OCI-LY3 (cell line): ENCODE measurements at regions not wholly inside any gene's neighbourhood (a gene's known extent, or its start where the extent isn't known, plus 50 kb on each side); places are given as distances from the start of the nearest gene placed in this dataset.

Experiments
- H2AFZ ChIP-seq: fragments of 200-600, 300-600 bp; shearing (Covaris generic); 2 replicates; pipeline ENCODE4 v1.6.0; 2014; ENCODE audit warnings: antibody characterized with exemption, low read depth, low read length
- H3K27ac ChIP-seq: fragments of 200-600, 300-600 bp; sonication (generic); 2 replicates; pipeline ENCODE4 v1.5.1; 2014; ENCODE audit warnings: mild to moderate bottlenecking, low read length, moderate library complexity, mixed read lengths
- H3K27me3 ChIP-seq: fragments of 200-600, 300-600 bp; sonication (generic); 2 replicates; pipeline ENCODE4 v1.6.1; 2014; ENCODE audit warnings: low read depth, low read length, mixed read lengths
- H3K36me3 ChIP-seq: fragments of 200-600, 300-600 bp; sonication (generic); replicated peaks from 2 replicates; pipeline ENCODE3; 2014; ENCODE audit warnings: low read depth, low read length, mixed read lengths
- H3K4me1 ChIP-seq: fragments of 300-600, 200-600 bp; sonication (generic); 2 replicates; pipeline ENCODE4 v1.6.1; 2014; ENCODE audit warnings: low read length, mixed read lengths
- H3K4me2 ChIP-seq: fragments of 200-600, 300-600 bp; sonication (generic); 2 replicates; pipeline ENCODE4 v1.6.1; 2014; ENCODE audit warnings: low read length, mixed read lengths
- H3K4me3 ChIP-seq: fragments of 300-600, 200-600 bp; sonication (generic); 2 replicates; pipeline ENCODE4 v1.5.1; 2014; ENCODE audit warnings: antibody characterized with exemption, mild to moderate bottlenecking, low read length, moderate library complexity
- H3K79me2 ChIP-seq: fragments of 300-600, 200-600 bp; shearing (Covaris generic); 2 replicates; pipeline ENCODE4 v1.6.1; 2014; ENCODE audit warnings: mild to moderate bottlenecking, low read length, mixed read lengths
- H3K9ac ChIP-seq: fragments of 300-600, 200-600 bp; shearing (Covaris generic); 2 replicates; pipeline ENCODE4 v1.6.0; 2014; ENCODE audit warnings: mild to moderate bottlenecking, low read length, moderate library complexity
- H3K9me3 ChIP-seq: fragments of 200-600, 300-600 bp; shearing (Covaris generic); 2 replicates; pipeline ENCODE4 v1.6.1; 2014; ENCODE audit warnings: low read length, mixed read lengths; ENCODE audit not compliant: insufficient read depth
- H4K20me1 ChIP-seq: fragments of 200-600, 300-600 bp; sonication (generic); 2 replicates; pipeline ENCODE4 v1.6.1; 2016; ENCODE audit warnings: low read length, mixed read lengths; ENCODE audit not compliant: insufficient read depth
- EZH2phosphoT487 ChIP-seq: fragments of 200-600 bp; shearing (Covaris generic); IDR thresholded peaks from 2 replicates; pipeline ENCODE4 v1.6.1; 2018; ENCODE audit warnings: antibody characterized with exemption, mixed run types, low read depth
- TF ChIP-seq, protein P1 (sequence below): fragments of 200-600, 300-600 bp; sonication (generic); IDR thresholded peaks from 2 replicates; pipeline ENCODE4 v1.5.1; 2014; ENCODE audit warnings: antibody characterized with exemption, low read length, low read depth

DNA sequence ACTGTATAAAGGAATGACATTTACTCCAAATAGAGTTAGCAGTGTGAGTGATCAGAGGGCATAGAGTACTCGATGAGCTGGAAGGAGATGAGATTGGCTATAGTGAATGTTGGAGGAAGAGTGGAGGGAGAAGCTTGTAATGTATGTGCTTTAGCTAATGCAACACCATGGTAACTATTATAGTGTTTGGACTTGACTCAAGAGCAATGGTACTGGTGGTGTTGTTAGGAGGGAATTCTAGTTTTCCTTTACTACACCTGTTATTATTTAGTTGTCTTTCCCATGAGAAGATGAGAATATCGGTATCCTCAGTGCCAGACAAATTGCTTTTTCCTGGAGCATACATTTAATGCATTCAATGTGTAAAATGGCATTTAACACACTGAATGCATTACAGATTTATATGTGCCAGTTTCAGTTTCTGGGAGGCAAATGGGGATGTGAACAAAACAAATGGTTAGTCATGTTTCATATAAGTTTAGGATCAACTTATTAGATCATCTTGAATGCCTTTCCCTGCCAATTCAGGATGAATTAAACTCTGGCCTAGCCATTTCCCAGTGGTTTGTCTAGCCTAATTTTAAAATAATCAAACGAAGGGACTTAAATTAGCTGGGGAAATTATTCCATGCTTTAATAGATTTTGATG lies 291.1 kb upstream of the ADAMTS5 start:
- Histone ChIP-seq H3K27me3 (no peaks in the 10 kb centered on the region), H3K9ac (no peak overlapping the region), H3K36me3 (no peaks in the 10 kb centered on the region), H2AFZ (no peak overlapping the region), H4K20me1 (no peaks in the 10 kb centered on the region), H3K27ac (no peak overlapping the region), H3K4me3 (no peak overlapping the region), H3K4me1 (no peaks in the 10 kb centered on the region), H3K79me2 (no peaks in the 10 kb centered on the region), H3K4me2 (no peak overlapping the region), H3K9me3 (no peaks in the 10 kb centered on the region)
- TF ChIP-seq, protein P1, sequence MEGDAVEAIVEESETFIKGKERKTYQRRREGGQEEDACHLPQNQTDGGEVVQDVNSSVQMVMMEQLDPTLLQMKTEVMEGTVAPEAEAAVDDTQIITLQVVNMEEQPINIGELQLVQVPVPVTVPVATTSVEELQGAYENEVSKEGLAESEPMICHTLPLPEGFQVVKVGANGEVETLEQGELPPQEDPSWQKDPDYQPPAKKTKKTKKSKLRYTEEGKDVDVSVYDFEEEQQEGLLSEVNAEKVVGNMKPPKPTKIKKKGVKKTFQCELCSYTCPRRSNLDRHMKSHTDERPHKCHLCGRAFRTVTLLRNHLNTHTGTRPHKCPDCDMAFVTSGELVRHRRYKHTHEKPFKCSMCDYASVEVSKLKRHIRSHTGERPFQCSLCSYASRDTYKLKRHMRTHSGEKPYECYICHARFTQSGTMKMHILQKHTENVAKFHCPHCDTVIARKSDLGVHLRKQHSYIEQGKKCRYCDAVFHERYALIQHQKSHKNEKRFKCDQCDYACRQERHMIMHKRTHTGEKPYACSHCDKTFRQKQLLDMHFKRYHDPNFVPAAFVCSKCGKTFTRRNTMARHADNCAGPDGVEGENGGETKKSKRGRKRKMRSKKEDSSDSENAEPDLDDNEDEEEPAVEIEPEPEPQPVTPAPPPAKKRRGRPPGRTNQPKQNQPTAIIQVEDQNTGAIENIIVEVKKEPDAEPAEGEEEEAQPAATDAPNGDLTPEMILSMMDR = no peak
- no peak for TF ChIP-seq EZH2phosphoT487

DNA sequence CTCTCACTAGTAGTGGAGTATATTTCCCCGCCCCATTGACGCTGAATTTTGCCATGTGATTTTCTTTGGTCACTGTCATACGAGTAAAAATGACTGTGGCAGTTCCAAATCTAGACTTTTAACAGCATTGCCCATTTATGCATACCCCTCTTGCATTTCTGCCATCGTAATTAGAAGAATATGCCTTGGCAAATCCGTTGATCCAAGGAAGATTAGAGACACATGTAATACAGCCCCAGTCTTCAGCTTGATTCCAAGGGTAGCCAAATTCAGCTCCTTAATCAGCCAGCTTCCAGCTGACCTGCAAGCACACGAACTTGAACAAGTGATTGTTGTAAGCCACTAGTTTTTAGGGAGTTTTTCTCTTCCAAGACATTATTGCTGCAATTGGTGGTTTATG lies 290.3 kb upstream of the ADAMTS5 start:
- TF ChIP-seq EZH2phosphoT487 = no peak
- TF ChIP-seq, protein P1 = no peak
- Histone ChIP-seq H3K9me3 (no peaks in the 10 kb centered on the region), H3K4me2 (no peak overlapping the region), H4K20me1 (no peaks in the 10 kb centered on the region), H2AFZ (no peak overlapping the region), H3K4me1 (no peaks in the 10 kb centered on the region), H3K9ac (no peak overlapping the region), H3K4me3 (no peak overlapping the region), H3K79me2 (no peaks in the 10 kb centered on the region), H3K27me3 (no peaks in the 10 kb centered on the region), H3K36me3 (no peaks in the 10 kb centered on the region), H3K27ac (no peak overlapping the region)

DNA sequence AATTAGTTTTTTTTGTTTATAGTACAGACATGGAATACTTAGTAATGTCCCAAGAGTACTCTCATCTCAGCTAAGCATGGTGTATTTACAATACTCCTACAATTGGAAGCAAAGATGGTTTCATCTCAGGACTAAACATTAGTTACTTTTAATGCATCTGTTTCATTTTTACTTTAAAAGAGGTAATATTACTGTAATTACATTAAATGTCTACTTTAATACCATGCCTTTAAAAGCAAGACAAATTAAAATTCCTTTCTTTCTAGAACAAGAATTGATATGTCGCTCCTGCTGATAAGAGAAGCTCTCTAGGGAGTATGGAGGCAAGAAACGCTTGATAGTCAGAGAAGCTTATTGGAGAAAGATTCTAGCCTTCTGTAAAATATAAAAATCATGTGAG lies 284.9 kb upstream of the ADAMTS5 start:
- Histone ChIP-seq H3K4me2 (no peak overlapping the region), H3K9ac (no peak overlapping the region), H3K4me1 (no peaks in the 10 kb centered on the region), H3K27me3 (no peaks in the 10 kb centered on the region), H3K4me3 (no peak overlapping the region), H3K27ac (no peak overlapping the region), H3K79me2 (no peaks in the 10 kb centered on the region), H2AFZ (no peak overlapping the region), H3K36me3 (no peaks in the 10 kb centered on the region), H3K9me3 (no peaks in the 10 kb centered on the region), H4K20me1 (no peaks in the 10 kb centered on the region)
- TF ChIP-seq EZH2phosphoT487 = no peak
- TF ChIP-seq, protein P1 = no peak

DNA sequence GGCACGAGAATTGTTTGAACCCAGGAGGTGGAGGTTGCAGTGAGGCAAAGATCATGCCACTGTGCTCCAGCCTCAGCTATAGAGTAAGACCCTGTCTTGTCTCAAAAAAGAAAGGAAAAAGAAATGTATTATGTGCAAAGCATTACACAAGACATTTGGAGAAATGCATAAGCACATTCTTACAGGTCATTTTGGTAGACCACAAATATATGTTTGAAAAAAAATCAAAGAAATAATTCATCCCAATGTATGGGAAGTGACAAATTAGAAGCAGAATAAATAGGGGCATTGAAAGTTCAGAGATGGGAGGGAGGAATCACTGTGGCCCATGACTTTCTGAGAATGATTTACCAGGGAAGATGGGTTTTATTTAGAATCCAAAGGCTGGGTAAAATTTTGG lies 283.5 kb upstream of the ADAMTS5 start:
- no peaks in the 10 kb centered on the region for H3K4me1 ChIP-seq
- H4K20me1 ChIP-seq = no peaks in the 10 kb centered on the region
- no peak overlapping the region for H3K9ac ChIP-seq
- H3K27ac ChIP-seq = no peak overlapping the region
- no peak overlapping the region for H3K4me3 ChIP-seq
- H3K9me3 ChIP-seq = no peaks in the 10 kb centered on the region
- no peak overlapping the region for H2AFZ ChIP-seq
- no peaks in the 10 kb centered on the region for H3K27me3 ChIP-seq
- no peak overlapping the region for H3K4me2 ChIP-seq
- no peak for TF ChIP-seq EZH2phosphoT487
- TF ChIP-seq, protein P1 = no peak
- no peaks in the 10 kb centered on the region for H3K79me2 ChIP-seq
- no peaks in the 10 kb centered on the region for H3K36me3 ChIP-seq
